Neural progenitor cell (in vitro differentiated cells): ENCODE measurements at regions not wholly inside any gene's neighbourhood (a gene's known extent, or its start where the extent isn't known, plus 50 kb on each side); places are given as distances from the start of the nearest gene placed in this dataset.

Experiments used
- CTCF ChIP-seq: fragments of 200-600 bp; sonication (generic); IDR thresholded peaks from 2 replicates; pipeline ENCODE4 v1.5.1; 2017; ENCODE audit warnings: antibody characterized with exemption, mild to moderate bottlenecking
- EZH2 ChIP-seq: fragments of 200-600 bp; sonication (generic); IDR thresholded peaks from 2 replicates; pipeline ENCODE4 v1.6.1; 2017; ENCODE audit warnings: antibody characterized with exemption, mild to moderate bottlenecking, moderate library complexity
- EZH2phosphoT487 ChIP-seq: fragments of 200-600 bp; sonication (generic); IDR thresholded peaks from 2 replicates; pipeline ENCODE4 v1.6.1; 2017; ENCODE audit warnings: antibody characterized with exemption

GRCh38 chr20:52071136-52071535, 120.4 kb downstream of the ZFP64 start:
- no peak for TF ChIP-seq CTCF
- no peak for TF ChIP-seq EZH2
- no peak for TF ChIP-seq EZH2phosphoT487
